Bone marrow (tissue), 2 donors: ENCODE measurements at regions not wholly inside any gene's neighbourhood (a gene's known extent, or its start where the extent isn't known, plus 50 kb on each side); places are given as distances from the start of the nearest gene placed in this dataset.

ENCODE experiments used
- DNase-seq, 2 donors: peaks; one replicate each; lab custom pipeline; 2025; lab: John Stamatoyannopoulos, UW

- no peak for DNase-seq
Measured at GRCh38 chr3:145719114-145719513, 441.9 kb downstream of the PLOD2 start.

GRCh38 chr3:145721273-145721805, 439.6 kb downstream of the PLOD2 start:
- no peak for DNase-seq

GRCh38 chr3:145721815-145722214, 439.2 kb downstream of the PLOD2 start:
- DNase-seq = no peak

GRCh38 chr3:145727476-145727875, 433.5 kb downstream of the PLOD2 start:
- DNase-seq = no peak

DNA sequence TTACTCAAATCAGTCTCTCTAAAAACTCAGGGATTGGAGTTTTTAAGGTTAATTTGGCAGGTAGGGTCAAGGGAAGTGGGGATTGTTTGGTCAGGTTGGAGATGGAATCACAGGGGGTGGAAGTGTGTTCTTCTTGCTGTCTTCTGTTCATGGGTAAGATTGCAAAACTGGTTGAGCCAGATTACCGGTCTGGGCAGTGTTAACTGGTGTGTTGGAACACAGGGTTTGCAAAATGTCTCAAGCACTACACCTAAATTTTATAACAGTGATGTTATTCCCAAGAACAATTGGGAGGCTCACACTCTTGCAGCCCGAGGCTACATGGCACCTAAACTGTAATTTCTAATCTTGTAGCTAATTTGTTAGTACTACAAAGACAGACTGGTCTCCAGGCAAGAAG, 425.4 kb downstream of the PLOD2 start:
- DNase-seq = no peak

- no peak for DNase-seq
Measured at GRCh38 chr3:145737952-145738351, 423.0 kb downstream of the PLOD2 start.

DNA sequence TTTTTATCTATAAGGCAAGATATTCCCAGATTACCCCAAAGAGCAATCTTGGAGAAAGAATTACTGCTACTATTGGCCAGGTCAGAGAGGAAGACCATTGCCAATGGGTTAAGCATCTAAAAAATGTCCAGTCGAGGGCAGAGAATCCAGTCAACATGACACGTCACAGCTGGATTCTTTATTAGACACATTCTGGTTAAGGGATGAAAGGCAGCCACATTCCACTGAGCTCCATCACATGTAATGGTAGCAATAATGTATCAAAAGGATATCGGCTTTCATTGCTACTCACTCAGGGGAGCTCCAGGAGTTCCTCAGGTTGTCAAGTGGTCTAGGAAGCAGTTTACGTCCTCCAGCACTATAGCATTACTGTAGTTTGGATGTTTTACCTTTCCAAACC, 421.1 kb downstream of the PLOD2 start:
- no peak for DNase-seq

- no peak for DNase-seq
Measured at GRCh38 chr3:145750657-145751056, 410.3 kb downstream of the PLOD2 start.

DNA sequence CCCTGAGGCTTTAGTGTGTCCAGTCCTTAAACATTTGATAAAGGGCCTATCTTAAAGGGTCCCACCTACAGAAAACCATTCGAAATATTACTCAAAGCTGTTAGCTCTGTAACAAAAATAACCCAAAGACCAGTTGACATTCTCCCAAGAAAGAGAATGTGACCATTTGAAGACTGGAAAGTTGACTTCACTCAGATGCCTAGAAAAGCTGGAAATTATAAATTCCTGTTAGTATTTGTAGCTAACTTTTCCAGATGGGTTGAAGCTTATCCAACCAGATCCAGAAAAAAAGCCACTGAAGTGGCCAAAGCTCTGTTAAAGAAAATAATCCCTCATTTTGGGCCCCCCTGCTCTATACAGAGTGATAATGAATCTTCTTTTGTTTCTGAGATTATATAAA, 408.4 kb downstream of the PLOD2 start:
- DNase-seq = no peak

- DNase-seq = no peak
Measured at GRCh38 chr3:145754605-145755289, 406.2 kb downstream of the PLOD2 start.

GRCh38 chr3:145760036-145760435, 400.9 kb downstream of the PLOD2 start:
- DNase-seq = no peak

- DNase-seq = no peak
Measured at GRCh38 chr3:145767909-145768308, 393.1 kb downstream of the PLOD2 start.

- no peak for DNase-seq
Measured at GRCh38 chr3:145776782-145777408, 384.1 kb downstream of the PLOD2 start.

- DNase-seq = no peak
Measured at GRCh38 chr3:145780301-145780700, 380.7 kb downstream of the PLOD2 start.

DNA sequence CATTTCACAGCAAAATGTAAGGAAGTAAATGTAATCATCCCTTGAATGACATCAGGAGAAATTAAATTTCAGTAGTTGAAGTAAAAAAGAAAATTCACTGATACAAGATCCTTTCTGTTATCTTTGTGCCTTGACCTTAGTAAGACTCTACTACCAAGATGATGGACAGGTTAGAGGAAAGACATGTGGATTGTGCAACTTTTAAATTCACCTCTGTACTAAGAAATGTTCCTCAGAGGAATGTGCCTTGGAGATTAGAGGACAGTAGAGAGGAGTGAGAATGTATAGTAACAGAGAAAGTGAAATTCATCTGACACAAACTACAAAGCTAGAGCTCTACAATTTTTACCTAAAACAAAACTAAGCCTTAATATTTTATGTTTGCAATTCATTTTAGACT, 375.3 kb downstream of the PLOD2 start:
- DNase-seq = no peak

DNA sequence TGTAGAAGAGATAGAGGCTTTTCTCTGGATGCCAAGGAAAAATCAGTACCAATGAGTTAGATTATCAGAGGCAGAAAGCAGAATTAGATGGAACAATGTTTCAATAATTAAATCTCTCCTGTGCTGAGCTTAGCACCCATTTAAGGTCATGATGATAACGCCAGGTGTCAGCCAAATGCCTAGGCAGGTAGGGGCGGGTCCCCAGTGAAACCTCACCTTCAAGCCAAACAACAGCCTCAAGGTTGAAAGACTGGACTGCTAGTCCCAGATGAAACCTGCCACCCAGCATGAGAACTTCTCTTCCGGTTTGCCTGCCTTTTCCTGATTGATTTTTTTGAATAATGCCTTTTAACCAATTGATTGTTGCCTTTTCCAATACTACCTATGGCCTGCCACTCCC, 363.0 kb downstream of the PLOD2 start:
- DNase-seq = no peak

GRCh38 chr3:145798696-145799537, 362.1 kb downstream of the PLOD2 start:
- no peak for DNase-seq

GRCh38 chr3:145801696-145802095, 359.3 kb downstream of the PLOD2 start:
- DNase-seq = no peak

DNA sequence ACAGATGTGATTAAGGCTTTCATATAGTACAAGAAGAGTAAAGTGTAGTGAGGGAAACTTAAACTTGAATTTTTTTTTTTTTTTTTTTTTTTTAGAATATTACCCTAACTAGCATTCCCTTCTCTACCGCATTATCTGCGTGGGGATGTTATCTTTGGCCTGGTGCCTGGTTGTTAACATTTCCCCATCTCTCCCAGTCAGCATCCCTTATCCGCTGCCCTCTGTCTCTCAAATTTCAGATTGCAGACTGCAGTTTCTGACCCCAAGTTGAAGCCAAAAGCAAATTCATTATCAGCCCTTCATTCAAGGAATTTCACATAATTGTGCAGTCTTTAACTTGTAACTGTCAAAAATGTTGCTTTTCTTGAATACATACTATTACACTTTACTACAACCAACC, 353.0 kb downstream of the PLOD2 start:
- DNase-seq = no peak

DNA sequence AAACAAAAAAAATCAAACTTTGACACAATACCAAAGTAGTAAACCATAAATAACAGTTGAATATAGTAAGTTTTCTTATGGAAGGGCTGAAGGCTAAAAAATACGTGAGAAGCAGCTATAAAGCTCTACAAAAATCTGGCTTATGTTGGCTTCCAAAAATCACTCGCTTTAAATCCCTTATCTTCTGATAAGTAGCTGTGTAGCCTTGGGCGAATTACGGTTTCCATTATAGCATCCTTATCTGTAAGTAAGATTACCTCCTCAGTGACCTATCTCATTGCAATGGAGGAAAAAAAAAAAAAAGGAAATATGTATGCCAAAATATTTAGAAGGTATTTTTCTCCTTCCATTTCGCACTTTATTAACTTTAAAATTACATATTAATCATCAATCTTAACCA, 348.6 kb downstream of the PLOD2 start:
- DNase-seq = no peak

DNA sequence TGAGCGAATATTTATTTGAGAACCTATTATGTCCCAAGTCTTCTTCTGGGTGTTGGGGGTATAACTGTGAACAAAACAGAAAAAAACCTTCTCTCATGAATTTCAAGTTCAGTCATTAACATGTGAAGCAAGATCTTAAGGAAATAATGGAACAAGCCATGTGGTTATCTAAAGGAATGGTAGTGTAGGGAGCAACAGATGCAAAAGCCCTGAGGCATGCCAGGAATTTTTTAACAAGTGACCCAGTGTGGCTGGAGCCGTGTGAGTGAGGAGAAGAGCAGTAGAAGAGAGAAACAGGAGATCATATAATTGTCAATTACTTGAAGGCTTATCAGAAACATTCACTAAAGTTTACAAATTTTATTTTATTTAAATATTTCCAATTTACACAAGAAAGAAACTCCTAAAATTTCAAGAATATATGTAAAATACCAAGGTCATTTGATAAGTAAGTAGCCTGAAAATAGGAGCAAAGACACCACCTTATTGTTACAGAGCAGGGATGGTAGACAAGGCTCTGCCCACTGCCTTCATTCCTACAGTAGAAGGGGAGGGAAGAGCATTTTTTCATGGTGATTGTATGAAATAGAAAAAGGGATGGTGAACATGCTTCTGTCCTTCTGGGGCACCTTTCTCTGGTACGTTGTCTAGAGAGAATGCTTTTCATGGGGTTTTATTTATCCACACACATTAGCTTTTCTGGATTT, 345.1 kb downstream of the PLOD2 start:
- DNase-seq = no peak

GRCh38 chr3:145817870-145818483, 343.0 kb downstream of the PLOD2 start:
- no peak for DNase-seq
